Small intestine (tissue), 7 donors: ENCODE measurements at regions not wholly inside any gene's neighbourhood (a gene's known extent, or its start where the extent isn't known, plus 50 kb on each side); places are given as distances from the start of the nearest gene placed in this dataset.

Experiments
- DNase-seq, 2 donors: peaks; one replicate each; pipeline versions ENCODE4 v3.0.0 to v3.0.0-alpha.2; 2013
- FAIRE-seq: peaks from 2 replicates; lab custom pipeline; 2012; peaks lifted over from hg19 to GRCh38; lab: Jason Lieb, UNC
- H3K27ac ChIP-seq, 3 donors: one replicate each; pipeline ENCODE4 v1.5.1; 2013; ENCODE audit warnings: low read length in 2 of 3, mild to moderate bottlenecking in 2 of 3, control low read depth in 1 of 3, inconsistent platforms in 1 of 3, low read depth in 1 of 3, moderate library complexity in 1 of 3
- H3K27me3 ChIP-seq, 3 donors: one replicate each; pipeline ENCODE4 v1.6.1; 2013; ENCODE audit warnings: low read length in 3 of 3, inconsistent platforms in 1 of 3; ENCODE audit not compliant: control insufficient read depth in 3 of 3, insufficient read depth in 3 of 3
- H3K36me3 ChIP-seq, 3 donors: one replicate each; pipeline ENCODE4 v1.6.1; 2013; ENCODE audit warnings: low read length in 3 of 3, inconsistent platforms in 1 of 3, low read depth in 1 of 3, mild to moderate bottlenecking in 1 of 3, moderate library complexity in 1 of 3; ENCODE audit not compliant: control insufficient read depth in 3 of 3, insufficient read depth in 2 of 3
- H3K4me1 ChIP-seq, 3 donors: one replicate each; pipeline ENCODE4 v1.6.1; 2013; ENCODE audit warnings: low read length in 2 of 3, inconsistent platforms in 1 of 3, low read depth in 1 of 3, mild to moderate bottlenecking in 1 of 3, moderate library complexity in 1 of 3; ENCODE audit not compliant: control insufficient read depth in 3 of 3, insufficient read depth in 2 of 3
- H3K4me3 ChIP-seq, 3 donors: one replicate each; pipeline ENCODE4 v1.5.1; 2013; ENCODE audit warnings: low read length in 3 of 3, control low read depth in 1 of 3, inconsistent platforms in 1 of 3, low read depth in 1 of 3, mild to moderate bottlenecking in 1 of 3, moderate library complexity in 1 of 3
- H3K9me3 ChIP-seq, 2 donors: one replicate each; pipeline ENCODE4 v1.6.1; 2013; ENCODE audit warnings: low read depth in 1 of 2, low read length in 1 of 2; ENCODE audit not compliant: control insufficient read depth in 2 of 2, insufficient read depth in 1 of 2
- WGBS, 3 donors: extraction: QIAGEN DNeasy Blood & Tissue Kit; methylation state at CpG; one replicate each; pipeline ENCODE4 v1.1.7; 2013; 5-methylcytosine and 5-hydroxymethylcytosine counted together
- donor health status: healthy with polysubstance abuse.
- donor health status: control.
- donor health status: control.
- donor health status: Bipolar disorder and iron deficiency.
- donor health status: healthy.

DNA sequence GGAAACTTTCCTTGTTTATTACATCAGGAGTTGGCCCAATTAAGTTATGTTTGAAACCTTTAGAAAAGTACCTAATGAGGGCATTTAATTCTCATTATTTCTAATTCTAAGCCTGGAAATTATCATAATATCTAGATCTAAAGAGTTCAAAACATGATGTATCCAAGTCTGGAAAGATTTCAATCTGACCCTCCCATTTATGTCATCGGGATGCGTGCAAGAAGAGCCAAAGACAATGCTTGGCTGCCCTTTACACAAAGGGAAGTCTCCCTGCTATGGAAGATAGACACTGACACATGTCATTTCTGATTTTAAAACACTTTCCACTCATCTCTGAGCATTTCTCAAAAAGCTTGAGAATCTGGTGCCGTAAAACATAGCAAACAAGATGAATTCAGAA, 222.4 kb downstream of the ANTXR2 start:
- Histone ChIP-seq H3K4me1 (no peaks in the 10 kb centered on the region), H3K36me3 (no peaks in the 10 kb centered on the region), H3K9me3 (no peaks in the 10 kb centered on the region), H3K27ac (no peak overlapping the region), H3K4me3 (no peak overlapping the region), H3K27me3 (no peaks in the 10 kb centered on the region)
- WGBS, 3 donors, result 75 to 93% (median 82%) methylated on average over 3 of the region's 3 CpGs
- FAIRE-seq (no peak), DNase-seq (no peak)

DNA sequence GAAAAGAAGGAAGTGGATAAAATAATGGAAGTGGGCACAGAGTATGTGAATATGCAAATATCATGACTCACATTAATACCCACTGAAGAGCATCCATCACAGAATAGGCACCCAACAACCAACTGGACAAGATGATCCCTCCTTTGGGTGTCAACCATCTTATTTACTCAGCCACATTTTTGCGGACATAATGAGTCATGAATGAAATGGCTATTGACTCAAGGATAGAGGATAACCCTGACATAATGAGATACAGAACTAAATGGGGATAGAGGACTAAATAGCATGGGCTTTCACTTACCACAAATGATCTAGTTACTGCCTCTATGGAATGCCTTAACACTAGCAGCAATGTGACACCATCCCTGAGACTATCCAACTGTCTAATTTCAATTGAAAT, 224.7 kb downstream of the ANTXR2 start:
- no peak overlapping the region for H3K27ac ChIP-seq
- WGBS, 3 donors, result 61 to 84% (median 75%) methylated on average over 1 of the region's 1 CpG
- no peaks in the 10 kb centered on the region for H3K27me3 ChIP-seq
- no peaks in the 10 kb centered on the region for H3K4me1 ChIP-seq
- H3K36me3 ChIP-seq, result no peaks in the 10 kb centered on the region
- DNase-seq, result no peak
- no peak for FAIRE-seq
- peaks cover 0 to 10% of the 10 kb centered on the region in 2 donors for H3K9me3 ChIP-seq
- H3K4me3 ChIP-seq, result no peak overlapping the region

DNA sequence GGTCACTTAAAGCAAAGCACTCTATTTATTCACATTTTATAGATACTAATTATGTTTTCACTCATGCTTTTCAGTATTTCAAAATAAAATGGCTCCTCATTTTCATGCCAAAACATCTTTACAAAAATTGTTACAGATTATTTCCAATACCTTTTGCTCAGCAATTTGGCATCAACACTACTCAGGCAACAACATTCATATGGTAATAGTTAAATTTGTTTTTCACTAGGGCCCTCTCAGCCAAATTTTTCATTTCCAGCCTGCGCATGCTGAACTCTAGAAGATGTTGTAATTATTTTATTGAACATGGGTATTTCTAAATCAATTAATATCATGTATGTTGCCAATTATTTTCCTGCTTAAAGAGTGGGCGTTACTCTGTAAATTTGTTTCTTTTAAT, 225.6 kb downstream of the ANTXR2 start:
- Histone ChIP-seq H3K9me3 (peaks cover 0 to 10% of the 10 kb centered on the region in 2 donors), H3K27ac (no peak overlapping the region), H3K4me1 (no peaks in the 10 kb centered on the region), H3K36me3 (no peaks in the 10 kb centered on the region), H3K27me3 (no peaks in the 10 kb centered on the region), H3K4me3 (no peak overlapping the region)
- DNase-seq, result no peak
- 90 to 95% (median 94%) methylated on average over 2 of the region's 2 CpGs for WGBS, 3 donors
- FAIRE-seq, result no peak

DNA sequence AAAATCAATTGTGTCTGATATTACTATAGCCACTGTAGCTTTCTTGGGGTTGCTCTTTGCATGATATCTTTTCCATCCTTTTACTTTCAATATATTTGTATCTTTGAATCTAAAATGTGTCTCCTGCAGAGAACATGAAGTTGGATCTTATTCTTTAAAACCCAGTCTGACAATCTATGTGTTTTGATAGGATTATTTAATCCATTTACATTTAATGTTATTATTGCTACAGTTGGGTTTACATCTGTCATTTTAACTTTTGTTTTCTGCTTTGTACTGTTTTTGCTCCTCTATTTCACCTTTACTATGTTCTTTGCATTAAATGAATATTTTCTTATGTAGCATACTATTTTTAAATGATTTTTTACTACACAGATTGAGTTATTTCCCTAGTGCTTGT, 230.9 kb downstream of the ANTXR2 start:
- peaks cover 0 to 10% of the 10 kb centered on the region in 2 donors for H3K9me3 ChIP-seq
- no peaks in the 10 kb centered on the region for H3K4me1 ChIP-seq
- no peak overlapping the region for H3K4me3 ChIP-seq
- FAIRE-seq, result no peak
- no peaks in the 10 kb centered on the region for H3K27me3 ChIP-seq
- no peaks in the 10 kb centered on the region for H3K36me3 ChIP-seq
- no peak overlapping the region for H3K27ac ChIP-seq
- DNase-seq, result no peak

DNA sequence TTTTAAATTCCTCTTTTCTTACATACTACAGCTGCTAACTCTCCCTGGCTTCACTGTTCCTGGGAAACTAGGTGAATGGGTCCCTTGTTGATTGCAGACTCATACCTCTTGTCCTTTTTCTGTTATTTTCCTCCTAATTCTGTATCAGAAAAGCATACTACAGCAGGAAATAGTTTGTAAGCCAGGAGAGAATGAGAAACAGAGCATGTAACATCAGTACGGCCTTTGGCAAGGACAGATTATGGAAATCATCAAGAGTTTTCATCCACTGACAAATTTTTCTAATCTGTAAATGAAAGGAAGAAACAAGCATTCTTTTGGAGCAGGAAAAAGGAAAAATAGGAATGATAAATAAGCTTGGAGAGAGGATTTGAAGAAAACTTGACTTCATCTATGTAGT, 239.2 kb downstream of the ANTXR2 start:
- DNase-seq (no peak), FAIRE-seq (no peak)
- Histone ChIP-seq H3K36me3 (no peaks in the 10 kb centered on the region), H3K9me3 (no peaks in the 10 kb centered on the region), H3K4me3 (no peak overlapping the region), H3K27me3 (no peaks in the 10 kb centered on the region), H3K27ac (no peak overlapping the region), H3K4me1 (no peaks in the 10 kb centered on the region)
- 82 to 90% (median 82%) methylated on average over 1 of the region's 1 CpG for WGBS, 3 donors

DNA sequence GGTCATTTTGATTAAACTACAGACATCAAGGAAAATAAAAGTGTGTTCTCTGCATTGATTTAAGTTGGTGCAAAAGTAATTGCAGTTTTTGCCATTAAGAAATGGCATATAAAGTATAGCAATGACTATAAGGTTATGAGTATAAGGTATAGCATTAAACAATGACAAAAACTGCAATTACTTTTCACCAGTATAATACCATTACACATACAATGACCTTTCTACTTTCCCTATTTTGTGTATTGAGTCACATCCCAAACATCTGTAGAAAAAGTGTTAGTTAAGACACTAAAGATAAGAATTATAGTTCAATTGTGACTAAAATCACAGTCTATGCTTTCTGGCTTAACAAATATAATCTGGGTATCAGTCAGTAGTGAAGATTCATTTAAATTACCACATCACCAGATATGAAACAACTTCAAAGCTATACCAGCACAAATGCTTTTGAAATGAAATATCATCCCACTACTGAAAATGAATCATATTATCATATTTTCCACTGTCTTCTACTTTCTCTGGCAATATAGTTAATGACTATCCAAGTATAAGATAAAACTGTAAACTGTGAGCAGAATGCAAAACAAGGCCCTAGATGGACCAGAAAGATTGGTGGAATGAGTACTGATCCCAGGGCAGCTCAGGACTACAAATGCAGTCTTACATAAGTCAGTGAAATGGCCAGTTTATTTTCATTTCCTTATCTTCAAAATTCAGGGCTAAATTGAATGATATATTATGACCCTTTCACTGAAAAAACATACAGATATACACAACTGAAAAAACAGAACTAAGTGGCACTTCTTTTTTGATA, 241.1 kb downstream of the ANTXR2 start:
- FAIRE-seq (no peak), DNase-seq (no peak)
- Histone ChIP-seq H3K4me3 (no peak overlapping the region), H3K27me3 (no peaks in the 10 kb centered on the region), H3K27ac (no peak overlapping the region), H3K4me1 (no peaks in the 10 kb centered on the region), H3K9me3 (no peaks in the 10 kb centered on the region), H3K36me3 (no peaks in the 10 kb centered on the region)

DNA sequence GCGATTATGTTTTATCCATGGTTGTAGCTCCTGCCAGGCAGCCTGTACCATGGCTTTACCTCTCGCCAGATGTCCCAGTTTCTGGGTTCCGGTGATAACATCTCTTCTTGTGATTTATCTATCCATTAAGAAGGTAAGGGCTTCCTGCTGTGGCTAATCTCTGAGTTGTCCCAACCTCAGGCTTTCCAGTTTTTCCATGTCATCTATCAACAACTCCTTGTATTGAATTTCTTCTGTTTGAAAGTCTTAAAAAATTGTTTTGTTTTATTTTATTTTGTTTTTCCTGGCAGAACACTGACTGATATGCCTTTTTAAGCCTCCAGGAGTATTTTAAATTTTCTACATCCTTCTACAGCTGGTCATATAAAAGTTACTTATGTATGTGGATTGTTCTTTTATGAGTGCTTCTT, 241.9 kb downstream of the ANTXR2 start:
- H3K27ac ChIP-seq, result no peak overlapping the region
- no peaks in the 10 kb centered on the region for H3K27me3 ChIP-seq
- H3K36me3 ChIP-seq, result no peaks in the 10 kb centered on the region
- no peak for FAIRE-seq
- WGBS, 3 donors, result 55 to 59% (median 57%) methylated on average over 3 of the region's 3 CpGs
- no peak for DNase-seq
- H3K4me3 ChIP-seq, result no peak overlapping the region
- H3K4me1 ChIP-seq, result no peaks in the 10 kb centered on the region
- H3K9me3 ChIP-seq, result no peaks in the 10 kb centered on the region

DNA sequence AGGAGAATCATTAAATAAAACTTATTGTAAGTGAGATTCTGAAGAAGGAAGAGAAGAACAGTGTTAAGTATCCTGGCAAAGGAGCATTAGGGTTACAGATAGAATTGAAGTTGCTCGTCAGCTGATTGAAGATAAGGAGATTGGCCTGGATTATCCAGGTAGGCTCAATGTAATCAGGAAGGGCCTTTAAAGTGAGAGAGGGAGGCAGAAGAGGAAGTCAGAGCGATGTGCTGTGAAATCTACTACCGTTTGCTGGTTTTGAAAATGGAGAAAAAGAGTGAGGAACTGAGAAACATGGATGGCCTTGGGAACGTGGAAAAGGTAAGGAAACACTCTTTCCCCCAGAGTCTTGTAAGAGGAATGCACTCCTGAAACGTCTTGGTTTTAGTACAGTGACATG, 245.7 kb downstream of the ANTXR2 start:
- Histone ChIP-seq H3K27ac (no peak overlapping the region), H3K9me3 (no peaks in the 10 kb centered on the region), H3K4me3 (no peak overlapping the region), H3K4me1 (no peaks in the 10 kb centered on the region), H3K36me3 (no peaks in the 10 kb centered on the region), H3K27me3 (no peaks in the 10 kb centered on the region)
- 38 to 61% (median 40%) methylated on average over 5 of the region's 5 CpGs for WGBS, 3 donors
- DNase-seq (no peak), FAIRE-seq (no peak)
